PC-3 (cell line): ENCODE measurements at regions not wholly inside any gene's neighbourhood (a gene's known extent, or its start where the extent isn't known, plus 50 kb on each side); places are given as distances from the start of the nearest gene placed in this dataset.
A peak's percentile ranks its signal among the peaks of the same experiment; 100 is the strongest.

Experiments
- ATAC-seq: fragments of 200-7000 bp; cut with Tn5 transposase; 2 replicates; pipeline ENCODE4 v1.9.1; 2020; ENCODE audit warnings: mild to moderate bottlenecking, moderate library complexity
- BruUV-seq: library from RNA; stranded (reverse); fragments of 400-500 nt; replicated peaks from 2 replicates; lab custom pipeline; 2021; lab: Mats Ljungman, UMichigan
- CTCF ChIA-PET: fragments of 300-600 bp; sonication (Branson Sonifier 250); formaldehyde crosslinking; loops from one replicate; lab custom pipeline; 2022; ENCODE audit warnings: antibody characterized with exemption; lab: Charles Lee
- POLR2A ChIA-PET: fragments of 300-600 bp; sonication (Branson Sonifier 250); formaldehyde crosslinking; loops from one replicate; lab custom pipeline; 2022; ENCODE audit warnings: antibody characterized with exemption; ENCODE audit not compliant: unreplicated experiment; lab: Charles Lee
- DNase-seq: peaks from one replicate; pipeline ENCODE4 v3.0.0-alpha.2; 2015
- H2AFZ ChIP-seq: fragments of 300-600 bp; sonication (generic); 2 replicates; pipeline ENCODE4 v1.6.0; 2016; ENCODE audit warnings: antibody characterized with exemption, low read length
- H3F3A ChIP-seq: fragments of 300-600 bp; sonication (generic); one replicate; pipeline ENCODE4 v1.6.0; 2017; ENCODE audit warnings: antibody characterized with exemption, low read length, control low read depth, mild to moderate bottlenecking; ENCODE audit not compliant: unreplicated experiment
- H3K27ac ChIP-seq: fragments of 300-600 bp; sonication (generic); 2 replicates; pipeline ENCODE4 v1.5.1; 2016; ENCODE audit warnings: mild to moderate bottlenecking, low read length
- H3K27me3 ChIP-seq: fragments of 300-600 bp; sonication (generic); 2 replicates; pipeline ENCODE4 v1.6.1; 2016; ENCODE audit warnings: low read length, mixed read lengths
- H3K36me3 ChIP-seq: fragments of 300-600 bp; sonication (generic); 2 replicates; pipeline ENCODE4 v1.6.1; 2016; ENCODE audit warnings: low read depth, mixed run types, low read length, mixed read lengths
- H3K4me1 ChIP-seq: fragments of 300-600 bp; sonication (generic); 2 replicates; pipeline ENCODE4 v1.5.1; 2016; ENCODE audit warnings: low read length; ENCODE audit not compliant: insufficient read depth
- H3K4me2 ChIP-seq: fragments of 300-600 bp; sonication (generic); 2 replicates; pipeline ENCODE4 v1.6.0; 2016; ENCODE audit warnings: low read length
- H3K4me3 ChIP-seq: fragments of 300-600 bp; sonication (generic); 2 replicates; pipeline ENCODE4 v1.5.1; 2016; ENCODE audit warnings: mild to moderate bottlenecking, low read length, mixed read lengths
- H3K79me2 ChIP-seq: fragments of 300-600 bp; sonication (generic); 2 replicates; pipeline ENCODE4 v1.6.1; 2017; ENCODE audit warnings: low read length, mixed read lengths
- H3K9ac ChIP-seq: fragments of 300-600 bp; sonication (generic); 2 replicates; pipeline ENCODE4 v1.6.0; 2016; ENCODE audit warnings: mild to moderate bottlenecking, low read length
- H3K9me2 ChIP-seq: fragments of 300-600 bp; sonication (generic); replicated peaks from 2 replicates; pipeline ENCODE4 v1.6.1; 2016; ENCODE audit warnings: mixed run types, low read length, mixed read lengths
- H3K9me3 ChIP-seq: fragments of 300-600 bp; sonication (generic); 2 replicates; pipeline ENCODE4 v1.6.1; 2016; ENCODE audit warnings: low read length, mixed read lengths
- H4K20me1 ChIP-seq: fragments of 300-600 bp; sonication (generic); 2 replicates; pipeline ENCODE4 v1.6.1; 2016; ENCODE audit warnings: low read length, mixed read lengths
- CTCF ChIP-seq: fragments of 300-600 bp; sonication (generic); conservative IDR thresholded peaks from 2 replicates; pipeline ENCODE4 v1.5.1; 2017; ENCODE audit warnings: antibody characterized with exemption, low read depth, mild to moderate bottlenecking, low read length
- EZH2 ChIP-seq: fragments of 300-600 bp; sonication (generic); IDR thresholded peaks from one replicate; pipeline ENCODE4 v1.6.1; 2017; ENCODE audit warnings: antibody characterized with exemption, mild to moderate bottlenecking, low read length; ENCODE audit not compliant: unreplicated experiment
- EZH2phosphoT487 ChIP-seq: fragments of 300-600 bp; sonication (generic); IDR thresholded peaks from 2 replicates; pipeline ENCODE4 v1.6.1; 2018; ENCODE audit warnings: mild to moderate bottlenecking, antibody characterized with exemption, low read length, borderline replicate concordance
- intact Hi-C: fragments of 100-400 bp; cut with micrococcal nuclease; formaldehyde crosslinking; loops from 2 replicates; pipeline ENCODE4 v1.9.0; 2023

DNA sequence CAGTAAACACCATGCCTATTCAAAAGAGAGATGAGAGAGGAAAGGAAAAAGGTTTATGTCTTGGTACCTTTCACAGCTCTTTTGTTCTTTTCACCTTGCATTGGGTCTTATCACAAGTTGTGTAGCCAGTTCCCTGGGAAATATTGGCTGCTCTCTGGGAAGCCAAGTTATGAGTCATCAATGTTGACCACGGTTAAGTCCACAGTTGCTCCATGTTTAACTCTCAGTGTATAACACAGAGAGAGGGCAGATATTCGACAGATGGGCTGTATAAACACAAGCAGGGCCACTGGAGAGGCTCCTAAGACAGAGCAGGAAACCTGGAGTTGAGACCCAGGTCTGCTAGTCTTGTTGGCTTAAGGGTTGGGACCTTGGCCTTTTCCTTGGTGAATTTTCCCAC, 718.6 kb downstream of the QKI start:
- H3K4me2 ChIP-seq: no peak overlapping the region
- H4K20me1 ChIP-seq: no peaks in the 10 kb centered on the region
- intact Hi-C loops: no loop called here
- H3F3A ChIP-seq: no peaks in the 10 kb centered on the region
- no peak overlapping the region for H2AFZ ChIP-seq
- H3K4me3 ChIP-seq: no peak overlapping the region
- ATAC-seq (no peak), DNase-seq (peak; percentile 31)
- TF ChIP-seq EZH2: no peak
- TF ChIP-seq EZH2phosphoT487: no peak
- TF ChIP-seq CTCF: no peak
- ChIA-PET CTCF (no interaction called here), POLR2A (no interaction called here)
- H3K9me3 ChIP-seq: no peaks in the 10 kb centered on the region
- no peaks in the 10 kb centered on the region for H3K4me1 ChIP-seq
- no TSS peak for BruUV-seq
- no peaks in the 10 kb centered on the region for H3K9me2 ChIP-seq
- H3K27ac ChIP-seq: no peak overlapping the region
- no peaks in the 10 kb centered on the region for H3K36me3 ChIP-seq
- no peaks in the 10 kb centered on the region for H3K79me2 ChIP-seq
- H3K27me3 ChIP-seq: no peaks in the 10 kb centered on the region
- H3K9ac ChIP-seq: no peak overlapping the region

GRCh38 chr6:164130585-164130984, 716.1 kb downstream of the QKI start:
- TF ChIP-seq EZH2phosphoT487 (no peak), CTCF (no peak), EZH2 (no peak)
- ATAC-seq (no peak), DNase-seq (no peak)
- Histone ChIP-seq H3K4me1 (no peaks in the 10 kb centered on the region), H3K27ac (no peak overlapping the region), H4K20me1 (no peaks in the 10 kb centered on the region), H3K79me2 (no peaks in the 10 kb centered on the region), H2AFZ (no peak overlapping the region), H3K9ac (no peak overlapping the region), H3K9me2 (no peaks in the 10 kb centered on the region), H3F3A (no peaks in the 10 kb centered on the region), H3K4me2 (no peak overlapping the region), H3K27me3 (no peaks in the 10 kb centered on the region), H3K36me3 (no peaks in the 10 kb centered on the region), H3K9me3 (no peaks in the 10 kb centered on the region), H3K4me3 (no peak overlapping the region)
- CTCF ChIA-PET: no interaction called here
- POLR2A ChIA-PET: no interaction called here
- intact Hi-C loops: no loop called here
- BruUV-seq: no TSS peak

- H3K9me3 ChIP-seq: no peaks in the 10 kb centered on the region
- TF ChIP-seq CTCF (no peak), EZH2 (no peak), EZH2phosphoT487 (no peak)
- no peaks in the 10 kb centered on the region for H3K9me2 ChIP-seq
- H3K79me2 ChIP-seq: no peaks in the 10 kb centered on the region
- no peak overlapping the region for H3K4me3 ChIP-seq
- no peak overlapping the region for H3K9ac ChIP-seq
- H3K27me3 ChIP-seq: no peaks in the 10 kb centered on the region
- no peak overlapping the region for H3K27ac ChIP-seq
- H3K4me1 ChIP-seq: no peaks in the 10 kb centered on the region
- ChIA-PET POLR2A (no interaction called here), CTCF (no interaction called here)
- H2AFZ ChIP-seq: no peak overlapping the region
- no peak for ATAC-seq
- H3K36me3 ChIP-seq: no peaks in the 10 kb centered on the region
- no peak overlapping the region for H3K4me2 ChIP-seq
- intact Hi-C loops: no loop called here
- no TSS peak for BruUV-seq
- no peaks in the 10 kb centered on the region for H4K20me1 ChIP-seq
- DNase-seq: no peak
- H3F3A ChIP-seq: no peaks in the 10 kb centered on the region
Observed at GRCh38 chr6:164130151-164130550, 715.6 kb downstream of the QKI start.
